Smooth muscle cell (in vitro differentiated cells): ENCODE measurements at regions not wholly inside any gene's neighbourhood (a gene's known extent, or its start where the extent isn't known, plus 50 kb on each side); places are given as distances from the start of the nearest gene placed in this dataset.

Source experiments
- DNase-seq: peaks from one replicate; lab custom pipeline; 2025; ENCODE audit not compliant: unreplicated experiment; lab: John Stamatoyannopoulos, UW
- H2AFZ ChIP-seq: fragments of 200-600 bp; sonication (generic); 2 replicates; pipeline ENCODE4 v1.6.0; 2016; ENCODE audit warnings: antibody characterized with exemption, low read depth, mild to moderate bottlenecking
- H3F3A ChIP-seq: fragments of 200-600 bp; sonication (generic); 2 replicates; pipeline ENCODE4 v1.6.0; 2017; ENCODE audit warnings: antibody characterized with exemption, low read depth
- H3K27ac ChIP-seq: fragments of 200-600 bp; sonication (generic); 2 replicates; pipeline ENCODE4 v1.5.1; 2016; ENCODE audit warnings: low read depth, mild to moderate bottlenecking
- H3K27me3 ChIP-seq: fragments of 200-600 bp; sonication (generic); 2 replicates; pipeline ENCODE4 v1.6.1; 2016; ENCODE audit warnings: low read depth, mild to moderate bottlenecking
- H3K36me3 ChIP-seq: fragments of 200-600 bp; sonication (generic); 2 replicates; pipeline ENCODE4 v1.5.1; 2016; ENCODE audit warnings: low read depth
- H3K4me1 ChIP-seq: fragments of 200-600 bp; sonication (generic); 2 replicates; pipeline ENCODE4 v1.5.1; 2016; ENCODE audit warnings: low read depth
- H3K4me2 ChIP-seq: fragments of 200-600 bp; sonication (generic); 2 replicates; pipeline ENCODE4 v1.6.0; 2016; ENCODE audit warnings: mild to moderate bottlenecking
- H3K4me3 ChIP-seq: fragments of 200-600 bp; sonication (generic); 2 replicates; pipeline ENCODE4 v1.5.1; 2016; ENCODE audit warnings: mild to moderate bottlenecking
- H3K79me2 ChIP-seq: fragments of 200-600 bp; sonication (generic); 2 replicates; pipeline ENCODE4 v1.6.0; 2016; ENCODE audit warnings: low read depth, mild to moderate bottlenecking
- H3K9ac ChIP-seq: fragments of 200-600 bp; sonication (generic); 2 replicates; pipeline ENCODE4 v1.6.0; 2016; ENCODE audit warnings: low read depth
- H3K9me3 ChIP-seq: fragments of 200-600 bp; sonication (generic); replicated peaks from 2 replicates; pipeline ENCODE4 v1.5.1; 2016; ENCODE audit warnings: low read depth
- H4K20me1 ChIP-seq: fragments of 200-600 bp; sonication (generic); 2 replicates; pipeline ENCODE4 v1.6.0; 2016; ENCODE audit warnings: low read depth
- CTCF ChIP-seq: fragments of 200-600 bp; sonication (generic); IDR thresholded peaks from 2 replicates; pipeline ENCODE4 v1.5.1; 2017; ENCODE audit warnings: borderline replicate concordance, mild to moderate bottlenecking, antibody characterized with exemption; ENCODE audit not compliant: insufficient read depth, poor library complexity, severe bottlenecking
- WGBS: methylation state at CpG from one replicate; pipeline ENCODE4 v1.1.7; 2016; ENCODE audit warnings: low lambda C conversion rate; 5-methylcytosine and 5-hydroxymethylcytosine counted together

GRCh38 chr2:139369423-139370409 lies 589.5 kb upstream of the NXPH2 start:
- no peaks in the 10 kb centered on the region for H3K27me3 ChIP-seq
- H3F3A ChIP-seq: no peaks in the 10 kb centered on the region
- H3K9ac ChIP-seq: no peak overlapping the region
- H3K4me2 ChIP-seq: no peak overlapping the region
- H2AFZ ChIP-seq: no peak overlapping the region
- no peak for TF ChIP-seq CTCF
- H3K27ac ChIP-seq: no peak overlapping the region
- no peak for DNase-seq
- no peaks in the 10 kb centered on the region for H3K9me3 ChIP-seq
- H3K4me3 ChIP-seq: no peak overlapping the region
- H3K79me2 ChIP-seq: no peaks in the 10 kb centered on the region
- no peaks in the 10 kb centered on the region for H3K4me1 ChIP-seq
- H3K36me3 ChIP-seq: no peaks in the 10 kb centered on the region
- WGBS: 59% methylated on average over 4 of the region's 4 CpGs
- H4K20me1 ChIP-seq: no peaks in the 10 kb centered on the region

GRCh38 chr2:139367416-139367815 lies 587.2 kb upstream of the NXPH2 start:
- Histone ChIP-seq H3K27ac (no peak overlapping the region), H3K4me3 (no peak overlapping the region), H3F3A (no peaks in the 10 kb centered on the region), H4K20me1 (no peaks in the 10 kb centered on the region), H3K27me3 (no peaks in the 10 kb centered on the region), H3K79me2 (no peaks in the 10 kb centered on the region), H3K4me1 (no peaks in the 10 kb centered on the region), H3K9me3 (no peaks in the 10 kb centered on the region), H2AFZ (no peak overlapping the region), H3K9ac (no peak overlapping the region), H3K36me3 (no peaks in the 10 kb centered on the region), H3K4me2 (no peak overlapping the region)
- 79% methylated on average over 6 of the region's 6 CpGs for WGBS
- no peak for TF ChIP-seq CTCF
- no peak for DNase-seq

- H3K36me3 ChIP-seq: no peaks in the 10 kb centered on the region
- no peaks in the 10 kb centered on the region for H3K27me3 ChIP-seq
- no peaks in the 10 kb centered on the region for H3K4me1 ChIP-seq
- H4K20me1 ChIP-seq: no peaks in the 10 kb centered on the region
- no peaks in the 10 kb centered on the region for H3K9me3 ChIP-seq
- no peak overlapping the region for H3K4me2 ChIP-seq
- WGBS: 93% methylated on average over 2 of the region's 2 CpGs
- DNase-seq: no peak
- no peak overlapping the region for H3K27ac ChIP-seq
- no peaks in the 10 kb centered on the region for H3F3A ChIP-seq
- no peak for TF ChIP-seq CTCF
- H2AFZ ChIP-seq: no peak overlapping the region
- no peak overlapping the region for H3K9ac ChIP-seq
- no peaks in the 10 kb centered on the region for H3K79me2 ChIP-seq
- H3K4me3 ChIP-seq: no peak overlapping the region
These were observed 586.5 kb upstream of the NXPH2 start for GRCh38 chr2:139366681-139367080.
